GM10266 (cell line): ENCODE measurements at regions not wholly inside any gene's neighbourhood (a gene's known extent, or its start where the extent isn't known, plus 50 kb on each side); places are given as distances from the start of the nearest gene placed in this dataset.

ENCODE experiments used
- DNase-seq: peaks from one replicate; pipeline ENCODE4 v3.0.0; 2012; ENCODE audit errors: extremely low spot score
- TF ChIP-seq, protein P1 (sequence below): IDR thresholded peaks from 2 replicates; pipeline ENCODE4 v1.5.1; 2012; ENCODE audit warnings: mild to moderate bottlenecking, low read depth; ENCODE audit not compliant: control insufficient read depth, insufficient read depth; ENCODE audit errors: missing control alignments

DNA sequence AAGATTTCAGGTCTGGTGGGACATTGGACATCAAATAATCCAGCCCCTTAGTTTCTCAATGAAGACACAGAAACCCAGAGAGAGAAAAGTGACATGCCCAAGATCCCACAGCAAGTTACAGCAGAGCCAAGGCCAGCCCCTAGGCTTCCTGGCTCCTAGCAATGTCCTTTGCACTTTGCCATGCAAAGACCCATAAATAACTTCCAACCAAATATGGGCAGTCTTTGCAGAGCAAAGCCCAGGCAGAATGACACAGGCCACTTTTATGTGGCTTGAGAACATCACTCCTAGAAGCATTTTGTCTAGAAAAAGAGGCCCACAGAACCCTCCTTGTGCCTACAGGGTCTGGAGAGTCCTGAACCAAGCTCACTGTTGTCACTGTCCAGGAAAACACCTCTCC lies 78.1 kb upstream of the ATP6AP2 start:
- TF ChIP-seq, protein P1, sequence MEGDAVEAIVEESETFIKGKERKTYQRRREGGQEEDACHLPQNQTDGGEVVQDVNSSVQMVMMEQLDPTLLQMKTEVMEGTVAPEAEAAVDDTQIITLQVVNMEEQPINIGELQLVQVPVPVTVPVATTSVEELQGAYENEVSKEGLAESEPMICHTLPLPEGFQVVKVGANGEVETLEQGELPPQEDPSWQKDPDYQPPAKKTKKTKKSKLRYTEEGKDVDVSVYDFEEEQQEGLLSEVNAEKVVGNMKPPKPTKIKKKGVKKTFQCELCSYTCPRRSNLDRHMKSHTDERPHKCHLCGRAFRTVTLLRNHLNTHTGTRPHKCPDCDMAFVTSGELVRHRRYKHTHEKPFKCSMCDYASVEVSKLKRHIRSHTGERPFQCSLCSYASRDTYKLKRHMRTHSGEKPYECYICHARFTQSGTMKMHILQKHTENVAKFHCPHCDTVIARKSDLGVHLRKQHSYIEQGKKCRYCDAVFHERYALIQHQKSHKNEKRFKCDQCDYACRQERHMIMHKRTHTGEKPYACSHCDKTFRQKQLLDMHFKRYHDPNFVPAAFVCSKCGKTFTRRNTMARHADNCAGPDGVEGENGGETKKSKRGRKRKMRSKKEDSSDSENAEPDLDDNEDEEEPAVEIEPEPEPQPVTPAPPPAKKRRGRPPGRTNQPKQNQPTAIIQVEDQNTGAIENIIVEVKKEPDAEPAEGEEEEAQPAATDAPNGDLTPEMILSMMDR = no peak
- DNase-seq = no peak

DNA sequence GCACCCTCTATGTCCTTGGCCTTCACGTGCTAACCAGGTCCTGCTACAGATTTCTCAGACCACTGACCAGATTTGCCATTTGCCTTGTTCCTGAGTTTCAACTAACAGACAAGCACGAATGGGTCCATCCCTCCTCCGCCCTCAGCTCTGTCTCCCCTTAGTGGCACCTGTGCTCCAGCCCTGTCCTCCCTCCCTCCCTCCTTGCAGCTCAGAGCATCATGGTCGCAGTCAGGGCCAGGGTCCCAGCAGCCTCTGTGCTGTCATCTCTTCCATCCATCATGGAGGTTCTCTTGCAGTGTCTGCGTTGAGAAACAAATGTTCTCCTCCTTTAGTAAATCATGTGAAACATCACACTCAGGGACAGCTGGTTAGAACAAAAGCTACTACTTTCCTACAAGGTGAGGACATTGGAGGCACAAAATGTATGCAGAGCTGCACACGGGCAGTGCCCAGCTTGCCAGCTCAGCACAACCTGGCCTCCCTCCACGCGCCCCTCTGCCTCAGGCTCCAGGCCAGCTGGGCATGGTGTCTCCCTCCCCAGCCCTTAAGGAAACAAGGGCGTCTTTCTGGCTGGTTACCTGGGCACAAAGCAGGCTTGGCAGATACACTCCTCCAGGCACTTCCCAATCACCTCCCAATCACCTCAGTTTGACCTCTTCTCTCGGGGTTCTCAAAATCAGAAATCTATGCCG lies 79.5 kb upstream of the ATP6AP2 start:
- TF ChIP-seq, protein P1 = no peak
- no peak for DNase-seq

DNA sequence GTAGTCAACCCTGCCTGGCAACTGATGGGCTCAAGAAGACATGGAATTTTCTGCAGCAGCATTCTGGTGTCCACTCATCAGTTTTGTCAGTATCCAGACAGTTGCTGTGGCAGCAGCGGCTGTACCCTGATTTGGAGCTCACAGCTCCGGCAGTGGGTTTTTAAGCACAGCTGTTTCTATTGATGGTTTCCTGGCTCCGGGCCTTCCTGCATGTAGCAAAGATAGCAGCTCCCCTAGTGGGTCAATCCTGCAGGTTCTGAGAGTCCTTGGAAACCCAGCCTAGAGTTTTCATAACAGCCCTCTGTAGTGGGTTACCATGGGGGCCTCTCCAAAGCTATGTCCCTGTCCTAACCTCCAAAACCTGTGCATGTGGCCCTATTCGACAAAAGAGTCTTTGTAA lies 84.0 kb upstream of the ATP6AP2 start:
- no peak for DNase-seq
- TF ChIP-seq, protein P1 = no peak

DNA sequence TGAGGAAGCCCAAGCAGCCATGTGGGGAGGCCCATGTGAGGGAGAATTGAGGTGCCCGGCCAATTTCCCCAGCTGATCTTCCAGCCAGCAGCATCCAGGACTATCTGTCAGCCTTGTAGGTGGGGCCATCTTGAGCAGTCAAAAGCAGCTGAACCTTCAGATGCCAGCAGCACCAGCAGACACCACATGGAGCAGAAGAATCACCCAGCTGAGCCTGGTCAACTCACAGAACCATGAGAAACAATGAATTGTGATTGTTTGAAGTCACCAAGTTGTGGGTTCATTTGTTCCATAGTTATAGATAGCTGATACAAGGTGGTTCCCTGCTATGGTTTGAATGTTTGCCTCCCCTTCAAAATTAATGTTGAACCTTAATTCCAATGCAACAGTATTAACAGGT lies 85.1 kb upstream of the ATP6AP2 start:
- no peak for DNase-seq
- TF ChIP-seq, protein P1 = no peak

DNA sequence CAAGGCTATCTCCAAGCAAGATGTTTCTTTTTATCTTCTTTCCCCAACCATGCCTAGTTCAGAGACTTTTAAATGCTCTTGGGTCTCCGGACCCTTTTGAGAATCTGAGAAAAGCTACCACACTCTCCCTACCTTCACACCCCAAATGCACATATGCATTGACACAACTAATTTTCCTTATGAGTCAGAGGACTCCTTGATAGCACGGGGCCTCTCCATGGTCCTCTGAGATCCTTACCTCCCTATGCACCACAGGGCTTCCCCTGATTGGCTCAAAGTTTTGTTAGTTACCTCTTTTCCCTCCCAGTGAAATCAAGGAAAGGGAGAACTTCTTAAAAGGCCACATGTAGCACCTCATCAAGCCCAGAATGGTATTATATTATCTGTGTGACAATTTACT lies 86.8 kb upstream of the ATP6AP2 start:
- DNase-seq = no peak
- TF ChIP-seq, protein P1 = no peak

DNA sequence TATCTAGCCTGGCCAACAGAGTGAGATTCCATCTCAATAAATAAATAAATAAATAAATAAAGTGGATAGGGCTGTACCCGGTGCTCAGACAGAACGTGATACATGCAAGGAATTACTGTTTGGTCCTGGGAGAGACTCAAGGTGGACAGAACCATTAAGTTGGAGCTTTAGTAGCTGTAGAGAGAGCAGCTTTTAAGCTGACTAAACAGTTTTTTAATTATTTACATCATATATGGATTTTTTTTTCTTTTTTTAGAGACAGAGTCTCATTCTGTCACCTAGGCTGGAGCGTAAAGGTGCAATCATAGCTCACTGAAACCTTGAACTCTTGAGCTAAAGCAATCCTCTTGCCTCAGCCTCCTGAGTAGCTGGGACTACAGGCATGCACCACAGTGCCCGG lies 92.5 kb upstream of the ATP6AP2 start:
- DNase-seq = no peak
- TF ChIP-seq, protein P1 = no peak

DNA sequence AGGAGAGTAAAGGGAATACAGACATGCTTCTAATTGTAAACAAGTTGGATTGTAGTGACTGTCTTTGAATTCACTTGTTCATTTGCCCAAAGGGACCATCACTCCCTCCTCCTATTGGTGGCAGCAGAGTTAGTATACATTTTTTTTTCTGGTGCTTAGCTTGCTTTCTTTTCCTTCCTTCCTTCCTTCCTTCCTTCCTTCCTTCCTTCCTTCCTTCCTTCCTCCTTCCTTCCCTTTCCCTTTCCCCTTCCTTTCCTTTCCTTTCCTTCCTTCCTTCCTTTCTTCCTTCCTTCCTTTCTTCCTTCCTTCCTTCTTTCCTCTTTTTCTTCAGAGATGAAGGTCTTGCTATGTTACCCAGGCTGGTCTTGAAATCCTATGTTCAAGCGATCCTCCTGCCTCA lies 94.8 kb upstream of the ATP6AP2 start:
- TF ChIP-seq, protein P1 = no peak
- no peak for DNase-seq
